SK-N-DZ (cell line): ENCODE measurements at regions not wholly inside any gene's neighbourhood (a gene's known extent, or its start where the extent isn't known, plus 50 kb on each side); places are given as distances from the start of the nearest gene placed in this dataset.
"Not testable (repeated sequence)": the region's sequence is repeated elsewhere in the genome, so short reads cannot be mapped to it uniquely, and the experiment has no call there.

Source experiments
- DNase-seq: peaks from one replicate; pipeline ENCODE4 v3.0.0-alpha.2; 2015; ENCODE audit warnings: low spot score

DNA sequence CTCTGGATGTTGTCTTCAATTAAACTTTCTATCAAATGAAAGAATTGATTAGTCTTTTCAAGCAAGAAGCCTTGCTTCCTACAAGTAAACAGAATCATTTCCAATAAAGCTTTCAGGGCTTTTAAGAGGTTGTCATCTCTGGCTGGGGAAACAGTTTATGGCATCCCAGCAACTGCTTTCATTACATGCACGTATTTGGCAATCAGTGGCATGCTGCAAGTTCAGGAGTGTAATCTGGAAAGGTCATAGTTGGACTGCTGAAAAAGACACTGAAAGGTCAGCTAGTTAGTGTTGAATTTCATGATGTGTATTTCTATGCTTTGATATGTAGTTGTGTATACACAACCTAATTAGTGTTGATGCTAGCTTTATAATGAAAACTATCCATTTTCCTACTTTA, 332.9 kb downstream of the DSC3 start:
- DNase-seq = no peak

GRCh38 chr18:30705943-30706342, 336.6 kb downstream of the DSC3 start:
- DNase-seq = no peak

- no peak for DNase-seq
These were observed 344.0 kb downstream of the DSC3 start for GRCh38 chr18:30698571-30698970.

- DNase-seq = no peak
These were observed 346.3 kb downstream of the DSC3 start for GRCh38 chr18:30696201-30696600.

- DNase-seq = no peak
These were observed 347.8 kb downstream of the DSC3 start for GRCh38 chr18:30694773-30695172.

DNA sequence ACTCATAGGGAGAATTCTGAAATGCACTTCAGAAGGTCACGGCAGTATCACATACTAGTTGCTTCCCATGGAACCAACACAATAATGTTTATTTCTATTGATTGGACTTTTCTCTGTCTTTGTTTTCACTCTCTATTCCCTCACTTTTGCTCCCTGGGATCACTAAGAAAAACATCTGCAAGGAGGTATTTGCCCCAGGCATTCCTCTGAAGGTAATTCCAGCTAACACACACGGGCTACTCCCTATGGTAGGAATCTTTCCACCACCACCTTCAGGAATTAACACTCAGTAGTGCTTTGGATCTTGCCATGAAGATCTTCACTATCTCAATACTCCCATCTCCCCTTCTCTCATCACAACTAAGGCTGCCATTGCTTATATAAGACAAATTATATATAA, 353.3 kb downstream of the DSC3 start:
- DNase-seq = no peak

DNA sequence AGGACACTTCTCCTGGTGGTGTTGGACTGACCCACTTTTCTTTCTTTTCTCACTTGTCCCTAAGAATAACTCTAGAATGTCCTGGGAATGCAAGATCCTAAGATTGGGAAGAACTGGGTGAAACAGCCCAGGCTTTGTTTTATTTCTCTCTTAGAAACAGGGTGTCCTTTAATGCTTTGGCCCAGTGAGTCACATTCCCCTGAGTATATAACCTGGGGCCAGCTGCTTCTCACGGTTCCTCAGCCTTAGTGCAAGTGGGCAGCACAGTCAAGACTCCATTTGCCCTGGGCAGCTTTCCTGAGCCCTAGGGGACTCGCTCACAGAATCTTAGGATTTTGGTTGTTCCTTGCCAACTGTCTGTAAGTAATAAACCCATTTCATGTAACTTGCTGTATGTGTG, 355.0 kb downstream of the DSC3 start:
- DNase-seq = no peak

DNA sequence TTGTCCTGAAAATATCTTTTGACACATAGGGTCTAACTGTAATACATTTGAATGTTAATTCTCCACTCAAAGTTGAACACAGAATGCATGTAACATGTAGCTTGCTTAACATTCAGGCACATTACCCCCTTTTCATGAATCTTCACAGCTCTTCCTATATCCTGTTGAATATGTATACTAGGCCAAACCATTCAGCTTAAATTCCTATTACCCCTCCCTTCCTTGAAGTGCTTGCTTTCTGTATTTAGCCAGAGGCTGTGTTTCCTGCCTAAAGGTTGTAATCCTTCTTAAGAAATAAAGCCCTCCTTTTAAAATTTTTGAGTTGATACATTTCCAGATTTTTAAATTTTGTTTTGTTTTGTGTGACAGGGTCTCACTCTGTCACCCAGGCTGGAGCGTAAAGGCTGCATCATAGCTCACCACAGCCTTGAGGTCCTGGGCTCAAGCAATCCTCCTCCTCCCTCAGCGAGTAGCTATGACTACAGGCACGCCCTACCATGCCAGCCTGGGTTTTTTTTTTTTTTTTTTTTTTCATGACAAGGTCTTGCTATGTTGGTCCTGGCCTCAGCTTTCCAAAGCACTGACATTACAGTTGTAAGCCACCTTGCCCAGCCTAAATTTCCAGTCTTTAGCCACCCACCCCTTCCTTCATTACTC, 357.6 kb downstream of the DSC3 start:
- DNase-seq = no peak

GRCh38 chr18:30683836-30684235, 358.7 kb downstream of the DSC3 start:
- DNase-seq = no peak

DNA sequence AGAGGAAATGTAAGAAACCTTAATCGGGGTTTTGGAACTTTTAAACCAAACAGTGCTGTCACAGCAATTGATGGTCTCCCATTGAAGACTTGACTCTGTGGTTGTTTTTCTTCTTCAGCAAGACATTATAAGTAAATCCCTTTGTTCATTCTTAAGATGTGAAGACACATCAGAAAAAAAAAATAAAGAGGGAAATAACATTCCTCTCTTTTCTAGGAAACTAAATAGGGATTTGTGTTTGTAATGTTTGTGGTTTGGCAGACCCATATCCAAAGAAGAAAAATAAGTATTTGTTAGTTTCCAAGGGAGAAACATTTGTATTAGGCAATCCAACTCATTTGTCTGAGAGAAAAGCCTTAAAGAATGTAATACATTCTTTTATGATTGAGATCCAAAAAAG, 359.9 kb downstream of the DSC3 start:
- DNase-seq = no peak

DNA sequence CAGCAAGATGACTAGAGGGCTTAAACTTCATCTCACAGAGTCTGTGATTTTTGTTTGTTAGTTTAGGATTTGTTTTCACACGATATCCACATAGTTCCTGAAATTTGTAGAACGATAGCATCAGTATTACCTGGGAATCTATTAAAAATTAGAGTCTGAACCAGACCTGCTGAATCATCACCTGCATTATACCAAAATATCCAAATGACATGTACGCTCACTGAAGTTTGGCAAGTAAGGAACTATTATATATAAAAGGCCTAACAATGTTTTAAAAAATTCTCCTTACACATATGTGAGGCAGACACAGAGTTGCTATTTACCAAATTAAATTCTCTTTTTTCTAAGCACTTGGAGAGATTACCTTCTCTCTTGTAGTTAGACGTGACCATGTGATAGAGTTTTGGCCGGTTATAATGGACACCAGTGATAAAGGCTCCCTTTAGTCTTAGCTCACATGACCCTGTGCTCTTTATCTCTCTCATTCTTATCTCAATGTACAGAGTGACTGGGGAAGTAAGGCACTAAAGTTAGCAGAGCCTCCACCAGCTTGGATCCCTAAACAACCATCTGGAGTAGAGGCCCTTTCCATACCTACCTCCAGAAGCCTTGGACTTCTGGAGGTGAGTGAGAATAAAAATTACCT, 363.1 kb downstream of the DSC3 start:
- DNase-seq = no peak

- DNase-seq = not testable (repeated sequence)
These were observed 364.7 kb downstream of the DSC3 start for GRCh38 chr18:30677813-30678212.

DNA sequence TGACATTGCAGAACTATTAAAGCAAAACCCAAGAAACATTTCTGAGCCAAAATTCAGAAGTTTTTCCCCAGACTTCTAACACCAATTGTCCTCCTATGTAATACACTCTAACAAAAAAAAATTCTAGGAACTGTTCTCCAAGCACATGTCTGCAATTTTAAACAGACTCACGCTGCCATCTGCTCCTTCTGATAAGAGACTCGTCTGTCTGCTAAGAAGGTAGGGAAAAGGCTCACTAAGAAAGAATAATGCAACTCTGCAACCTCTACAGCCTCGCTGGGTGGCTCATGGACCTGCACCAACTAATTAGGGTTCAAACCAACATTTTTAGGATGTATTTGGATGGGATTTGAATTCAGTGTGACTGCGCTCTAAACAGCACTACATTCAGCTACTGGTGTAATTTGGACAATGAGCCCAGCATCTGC, 366.5 kb downstream of the DSC3 start:
- no peak for DNase-seq

GRCh38 chr18:30675493-30675892, 367.0 kb downstream of the DSC3 start:
- no peak for DNase-seq

- DNase-seq = no peak
These were observed 367.5 kb downstream of the DSC3 start for GRCh38 chr18:30675072-30675471.

- no peak for DNase-seq
These were observed 367.9 kb downstream of the DSC3 start for GRCh38 chr18:30674596-30674995.

DNA sequence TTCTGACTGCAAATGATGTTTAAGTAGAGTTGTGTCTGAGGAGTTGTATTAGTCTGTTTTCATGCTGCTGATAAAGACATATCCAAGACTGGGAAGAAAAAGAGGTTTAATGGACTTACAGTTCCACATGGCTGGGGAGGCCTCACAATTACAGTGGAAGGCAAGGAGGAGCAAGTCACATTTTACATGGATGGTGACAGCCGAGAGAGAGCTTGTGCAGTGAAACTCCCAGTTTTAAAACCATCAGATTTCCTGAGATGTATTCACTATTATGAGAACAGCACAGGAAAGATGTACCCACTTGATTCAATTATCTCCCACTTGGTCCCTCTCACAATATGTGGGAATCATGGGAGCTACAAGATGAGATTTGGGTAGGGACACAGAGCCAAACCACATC, 370.1 kb downstream of the DSC3 start:
- not testable (repeated sequence) for DNase-seq

- no peak for DNase-seq
These were observed 384.2 kb downstream of the DSC3 start for GRCh38 chr18:30658306-30658705.

- DNase-seq = no peak
These were observed 390.2 kb downstream of the DSC3 start for GRCh38 chr18:30652387-30652786.

DNA sequence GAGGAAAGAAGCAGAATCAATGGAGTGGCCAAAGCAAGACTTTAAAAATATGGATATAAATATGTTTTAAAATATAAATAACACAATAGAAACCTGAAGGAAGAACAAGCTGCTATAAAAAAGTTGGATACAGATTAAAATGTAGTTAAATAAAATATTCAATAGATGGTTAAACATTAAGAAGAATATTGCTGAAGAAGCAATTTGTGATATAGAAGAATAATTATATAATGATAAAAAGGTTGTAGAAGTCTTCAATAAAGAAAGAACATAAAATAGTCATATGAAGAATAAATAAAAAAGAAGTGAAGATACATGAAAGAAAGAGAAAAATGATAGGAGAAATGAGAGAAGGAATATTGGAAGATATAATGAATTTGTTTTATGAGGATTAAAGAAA, 392.0 kb downstream of the DSC3 start:
- DNase-seq = no peak

DNA sequence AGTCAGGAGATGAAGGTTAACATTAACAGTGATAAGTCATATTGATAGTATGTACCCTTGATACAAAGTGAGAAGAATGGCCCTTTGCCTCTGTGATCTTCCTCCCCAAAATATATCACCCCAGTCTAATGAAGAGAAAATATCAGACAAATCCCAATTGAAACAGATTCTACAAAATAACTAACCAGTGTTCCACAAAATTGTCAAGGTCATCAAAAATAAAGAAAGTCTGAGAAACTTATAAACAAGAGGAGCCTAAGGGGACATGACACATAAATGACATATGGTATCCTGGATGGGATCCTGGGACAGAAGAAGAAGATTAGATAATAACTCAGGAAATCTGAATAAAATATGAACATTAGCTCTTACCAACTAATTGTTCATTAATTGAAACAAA, 398.4 kb downstream of the DSC3 start:
- no peak for DNase-seq

DNA sequence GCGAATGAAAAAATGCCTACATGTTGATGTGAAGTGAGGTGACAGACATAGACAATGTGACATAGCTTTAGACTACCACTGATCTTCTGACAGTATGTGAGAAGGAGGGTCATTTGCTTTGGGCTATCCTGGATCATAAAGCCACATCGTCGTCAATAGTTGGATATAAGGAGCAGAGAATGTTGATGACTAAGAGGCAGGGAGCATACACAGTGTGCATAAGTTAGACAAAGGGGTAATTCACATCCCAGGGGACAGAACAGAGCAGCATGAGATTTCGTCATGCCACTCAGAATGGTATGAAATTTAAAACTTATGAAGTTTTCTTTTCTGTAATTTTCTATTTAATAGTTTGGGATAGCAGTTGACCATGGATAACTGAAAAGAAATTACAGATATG, 403.2 kb downstream of the DSC3 start:
- DNase-seq = no peak

GRCh38 chr18:30634249-30634648, 408.3 kb downstream of the DSC3 start:
- DNase-seq = no peak
